EL (cell line): ENCODE measurements at regions not wholly inside any gene's neighbourhood (a gene's known extent, or its start where the extent isn't known, plus 50 kb on each side); places are given as distances from the start of the nearest gene placed in this dataset.
"Not testable (repeated sequence)": the region's sequence is repeated elsewhere in the genome, so short reads cannot be mapped to it uniquely, and the experiment has no call there.

Experiments
- DNase-seq: peaks from one replicate; pipeline ENCODE4 v3.0.0-alpha.2; 2016

DNA sequence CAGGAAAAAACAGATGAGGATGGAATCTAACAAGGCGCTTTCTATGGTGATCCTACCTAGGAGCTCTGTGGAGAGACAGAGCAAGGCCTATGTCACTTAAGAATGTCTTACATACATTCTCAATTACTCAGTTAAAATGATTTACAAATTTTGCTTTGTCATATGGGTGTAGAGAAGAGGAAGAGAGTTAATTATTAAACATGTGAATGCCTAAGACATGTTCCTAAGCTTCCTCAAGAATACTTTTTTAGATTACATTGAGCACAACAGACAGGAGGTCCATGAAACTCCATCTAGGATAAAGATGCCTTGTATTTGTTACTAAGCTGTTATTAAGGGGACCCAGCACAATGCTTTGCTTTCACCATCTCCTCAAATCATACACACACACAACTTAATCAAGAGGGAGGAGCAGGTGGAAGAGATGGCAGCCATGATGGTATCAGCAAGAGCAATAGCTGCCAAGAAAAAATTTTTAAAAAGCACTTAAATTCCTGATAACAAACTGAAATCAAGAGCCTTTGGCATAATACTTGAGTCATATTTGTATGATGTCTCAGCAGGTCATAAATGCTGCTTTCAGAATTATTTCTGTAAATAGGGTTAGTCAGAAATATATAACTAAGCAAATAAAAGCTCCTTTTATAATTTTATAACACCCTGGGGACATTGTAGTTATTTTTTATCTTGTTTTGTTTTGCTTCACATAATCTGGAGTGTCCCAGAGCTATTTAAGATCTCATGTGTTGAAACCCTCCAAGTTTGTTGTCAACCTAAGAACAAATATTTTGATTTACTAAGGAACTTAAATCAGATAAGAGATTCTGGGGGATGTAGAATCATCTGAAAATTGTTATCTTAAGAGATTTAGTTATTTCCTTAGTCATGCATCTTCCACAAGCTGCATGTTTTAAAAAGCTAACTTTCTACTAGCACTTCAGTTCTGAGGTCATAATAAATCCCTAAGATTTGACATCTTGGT, 70.0 kb upstream of the CD2AP start:
- peak; percentile 7 for DNase-seq

GRCh38 chr6:47413752-47414422, 63.7 kb upstream of the CD2AP start:
- peak; percentile 71 for DNase-seq

- DNase-seq = peak; percentile 42
Observed at GRCh38 chr6:47414423-47415167, 63.0 kb upstream of the CD2AP start.

DNA sequence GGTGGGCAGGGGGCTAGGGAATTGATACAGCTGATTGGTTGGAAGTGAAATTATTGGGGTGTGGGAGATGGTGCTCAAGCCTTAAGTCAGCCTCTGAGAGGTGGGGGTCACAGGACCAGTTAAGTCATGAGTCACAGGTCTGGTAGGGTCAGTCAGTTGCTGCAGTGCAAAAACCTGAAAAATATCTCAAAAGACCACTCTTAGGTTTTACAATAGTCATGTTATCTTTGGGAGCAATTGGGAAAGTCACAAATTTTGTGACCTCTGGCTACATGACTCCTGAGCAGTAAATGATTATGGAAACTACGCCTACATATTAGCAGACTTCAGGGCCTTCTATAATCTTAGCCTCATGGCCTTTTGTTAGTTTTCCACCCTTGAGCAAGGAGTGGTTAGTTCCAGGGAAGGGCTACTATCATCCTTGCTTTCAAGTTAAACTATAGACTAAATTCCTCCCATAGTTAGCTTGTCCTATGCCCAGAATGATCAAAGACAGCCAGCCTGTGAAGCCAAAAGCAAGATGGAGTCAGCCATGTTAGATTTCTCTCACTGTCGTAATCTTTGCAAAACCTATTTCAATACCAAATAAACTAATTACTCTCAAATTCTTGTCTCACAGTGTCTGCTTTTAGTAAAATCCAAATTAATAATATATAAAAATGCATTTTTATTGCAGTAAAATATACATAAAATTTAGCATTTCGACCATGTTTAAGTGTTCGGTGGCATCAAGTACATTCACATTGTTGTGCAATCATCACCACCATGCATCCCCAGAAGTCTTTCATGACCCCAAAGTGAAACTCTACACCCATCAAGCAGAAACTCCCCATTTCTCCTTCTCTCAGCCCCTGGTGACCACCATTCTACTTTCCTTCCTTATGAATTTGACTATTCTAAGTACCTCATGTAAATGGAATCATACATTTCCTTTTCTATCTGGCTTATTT, 60.9 kb upstream of the CD2AP start:
- DNase-seq = no peak

- DNase-seq = no peak
Observed at GRCh38 chr6:47419621-47420020, 58.0 kb upstream of the CD2AP start.

DNA sequence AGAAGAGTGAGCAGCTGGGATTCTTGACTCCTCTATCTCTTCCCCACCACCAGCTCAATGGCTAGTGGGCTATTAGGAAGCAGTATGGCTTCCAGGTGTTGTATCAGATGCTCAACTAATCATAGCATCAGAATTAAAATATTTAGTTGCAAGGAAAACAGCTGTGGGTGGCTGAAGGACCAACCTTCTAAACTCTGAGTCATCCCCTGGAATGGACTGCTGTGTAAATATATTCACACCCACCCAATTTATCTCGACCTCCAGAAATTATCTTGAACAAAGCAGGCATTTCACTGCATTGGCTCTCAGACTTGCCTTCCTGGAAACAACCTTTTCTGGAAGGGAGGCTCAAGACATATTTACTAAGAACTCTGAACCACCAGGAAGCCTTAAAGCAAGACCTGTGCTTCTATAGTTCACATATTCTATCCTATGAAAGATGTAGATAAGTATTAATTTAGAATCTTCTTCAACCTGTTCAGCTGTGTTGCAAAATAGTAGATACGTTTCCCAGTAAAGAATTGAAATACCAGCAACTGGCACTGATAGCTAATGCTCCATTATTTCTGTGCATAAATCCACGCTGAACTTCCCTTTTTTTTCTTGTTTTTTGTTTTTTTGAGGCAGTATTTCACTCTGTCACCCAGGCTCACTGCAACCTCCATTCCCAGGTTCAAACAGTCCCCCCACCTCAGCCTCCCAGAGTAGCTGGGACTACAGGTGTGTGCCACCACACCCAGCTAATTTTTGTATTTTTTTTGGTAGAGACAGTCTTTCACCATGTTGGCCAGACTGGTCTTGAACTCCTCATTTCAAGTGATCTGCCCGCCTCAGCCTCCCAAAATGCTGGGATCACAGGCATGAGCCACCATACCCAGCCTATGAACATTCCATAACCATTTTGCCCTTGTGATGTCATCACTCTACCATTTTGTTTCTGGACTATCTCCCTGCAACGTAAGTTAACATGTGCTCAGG, 56.9 kb upstream of the CD2AP start:
- DNase-seq = peak; percentile 20

- DNase-seq = no peak
Observed at GRCh38 chr6:47423079-47423478, 54.5 kb upstream of the CD2AP start.

- DNase-seq = no peak
Observed at GRCh38 chr6:47424436-47424836, 53.2 kb upstream of the CD2AP start.

DNA sequence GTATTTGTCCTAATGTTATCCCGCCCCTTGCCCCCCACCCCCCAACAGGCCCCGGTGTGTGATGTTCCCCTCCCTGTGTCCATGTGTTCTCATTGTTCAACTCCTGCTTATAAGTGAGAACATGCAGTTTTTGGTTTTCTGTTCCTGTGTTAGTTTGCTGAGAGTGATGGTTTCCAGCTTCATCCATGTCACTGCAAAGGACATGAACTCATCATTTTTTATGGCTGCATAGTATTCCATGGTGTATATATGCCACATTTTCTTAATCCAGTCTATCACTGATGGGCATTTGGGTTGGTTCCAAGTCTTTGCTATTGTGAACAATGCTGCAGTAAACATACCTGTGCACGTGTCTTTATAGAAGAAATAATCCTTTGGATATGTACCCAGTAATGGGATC, 51.9 kb upstream of the CD2AP start:
- DNase-seq = not testable (repeated sequence)

GRCh38 chr6:47426524-47427302, 50.9 kb upstream of the CD2AP start:
- DNase-seq = no peak

DNA sequence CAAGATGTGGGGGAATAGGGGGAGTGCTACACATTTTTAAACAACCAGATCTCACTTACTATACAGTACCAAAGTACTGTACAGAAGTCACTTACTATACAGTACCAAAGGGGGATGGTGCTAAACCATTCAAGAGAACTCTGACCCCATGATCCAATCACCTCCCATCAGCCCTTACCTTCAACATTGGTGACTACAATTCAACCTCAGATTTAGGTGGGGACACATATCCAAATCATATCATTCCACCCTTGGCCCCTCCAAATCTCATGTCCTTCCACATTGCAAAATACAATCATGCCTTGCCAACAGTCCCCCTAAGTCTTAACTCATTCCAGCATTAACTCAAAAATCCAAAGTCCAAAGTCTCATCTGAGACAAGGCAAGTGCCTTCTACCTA, 49.9 kb upstream of the CD2AP start:
- DNase-seq = no peak
